Glomerular visceral epithelial cell (primary cell): ENCODE measurements at regions not wholly inside any gene's neighbourhood (a gene's known extent, or its start where the extent isn't known, plus 50 kb on each side); places are given as distances from the start of the nearest gene placed in this dataset.

Experiments
- DNase-seq: peaks from one replicate; pipeline ENCODE4 v3.0.0-alpha.2; 2016; ENCODE audit errors: extremely low spot score

- DNase-seq, result no peak
Observed at GRCh38 chr7:33754933-33755928, 150.1 kb upstream of the BMPER start.

- DNase-seq, result no peak
Observed at GRCh38 chr7:33757050-33757449, 148.3 kb upstream of the BMPER start.

- DNase-seq, result peak; percentile 47
Observed at GRCh38 chr7:33757563-33758165, 147.7 kb upstream of the BMPER start.

GRCh38 chr7:33760146-33760545 lies 145.2 kb upstream of the BMPER start:
- DNase-seq, result no peak

- DNase-seq, result no peak
Observed at GRCh38 chr7:33760834-33761233, 144.5 kb upstream of the BMPER start.

GRCh38 chr7:33761449-33762080 lies 143.8 kb upstream of the BMPER start:
- no peak for DNase-seq

GRCh38 chr7:33762151-33762910 lies 143.0 kb upstream of the BMPER start:
- no peak for DNase-seq

GRCh38 chr7:33762911-33763306 lies 142.4 kb upstream of the BMPER start:
- no peak for DNase-seq

- no peak for DNase-seq
Observed at GRCh38 chr7:33764752-33765451, 140.4 kb upstream of the BMPER start.

- DNase-seq, result no peak
Observed at GRCh38 chr7:33766405-33766804, 138.9 kb upstream of the BMPER start.

GRCh38 chr7:33769930-33770329 lies 135.4 kb upstream of the BMPER start:
- no peak for DNase-seq

- no peak for DNase-seq
Observed at GRCh38 chr7:33770576-33770975, 134.8 kb upstream of the BMPER start.

GRCh38 chr7:33771422-33771821 lies 133.9 kb upstream of the BMPER start:
- no peak for DNase-seq

- no peak for DNase-seq
Observed at GRCh38 chr7:33773053-33773452, 132.3 kb upstream of the BMPER start.

GRCh38 chr7:33774762-33775523 lies 130.4 kb upstream of the BMPER start:
- DNase-seq, result peak; percentile 29

GRCh38 chr7:33775790-33776189 lies 129.5 kb upstream of the BMPER start:
- DNase-seq, result no peak

- no peak for DNase-seq
Observed at GRCh38 chr7:33776788-33777187, 128.6 kb upstream of the BMPER start.

GRCh38 chr7:33778195-33778594 lies 127.1 kb upstream of the BMPER start:
- no peak for DNase-seq

- no peak for DNase-seq
Observed at GRCh38 chr7:33779216-33779615, 126.1 kb upstream of the BMPER start.

GRCh38 chr7:33781167-33781566 lies 124.2 kb upstream of the BMPER start:
- DNase-seq, result no peak

- no peak for DNase-seq
Observed at GRCh38 chr7:33781796-33782195, 123.5 kb upstream of the BMPER start.
